SK-N-MC (cell line): ENCODE measurements at regions not wholly inside any gene's neighbourhood (a gene's known extent, or its start where the extent isn't known, plus 50 kb on each side); places are given as distances from the start of the nearest gene placed in this dataset.

ENCODE experiments used
- DNase-seq: peaks from one replicate; pipeline ENCODE4 v3.0.0-alpha.2; 2011; ENCODE audit warnings: low read depth, low spot score
- H3K27ac ChIP-seq: fragments of 200-600 bp; sonication (generic); 2 replicates; pipeline ENCODE4 v1.5.1; 2016; ENCODE audit warnings: mixed run types
- H3K36me3 ChIP-seq: fragments of 200-600 bp; sonication (generic); 2 replicates; pipeline ENCODE4 v1.6.1; 2017; ENCODE audit warnings: antibody characterized with exemption, low read length, mixed read lengths; ENCODE audit not compliant: insufficient read depth
- H3K4me3 ChIP-seq: fragments of 200-600 bp; sonication (generic); 2 replicates; pipeline ENCODE4 v1.5.1; 2016
- H3K9ac ChIP-seq: fragments of 200-600 bp; sonication (generic); 2 replicates; pipeline ENCODE4 v1.8.0; 2017; ENCODE audit warnings: mixed run types, mixed read lengths; ENCODE audit not compliant: insufficient read length
- H3K9me3 ChIP-seq: fragments of 200-600 bp; sonication (generic); 2 replicates; pipeline ENCODE4 v1.6.1; 2017; ENCODE audit warnings: low read depth, mild to moderate bottlenecking, antibody characterized with exemption, low read length, moderate library complexity, mixed read lengths
- EZH2 ChIP-seq: fragments of 200-600 bp; sonication (generic); IDR thresholded peaks from one replicate; pipeline ENCODE4 v1.6.1; 2017; ENCODE audit warnings: antibody characterized with exemption
- FOXP2 ChIP-seq: optimal IDR thresholded peaks from 2 replicates; pipeline ENCODE3; 2011; ENCODE audit warnings: mild to moderate bottlenecking, moderate library complexity; ENCODE audit not compliant: insufficient read depth; ENCODE audit errors: extremely low read length, control extremely low read depth
- POLR2AphosphoS5 ChIP-seq: IDR thresholded peaks from 2 replicates; pipeline ENCODE4 v1.6.1; 2012; ENCODE audit warnings: mild to moderate bottlenecking, low read depth, low read length, borderline replicate concordance

DNA sequence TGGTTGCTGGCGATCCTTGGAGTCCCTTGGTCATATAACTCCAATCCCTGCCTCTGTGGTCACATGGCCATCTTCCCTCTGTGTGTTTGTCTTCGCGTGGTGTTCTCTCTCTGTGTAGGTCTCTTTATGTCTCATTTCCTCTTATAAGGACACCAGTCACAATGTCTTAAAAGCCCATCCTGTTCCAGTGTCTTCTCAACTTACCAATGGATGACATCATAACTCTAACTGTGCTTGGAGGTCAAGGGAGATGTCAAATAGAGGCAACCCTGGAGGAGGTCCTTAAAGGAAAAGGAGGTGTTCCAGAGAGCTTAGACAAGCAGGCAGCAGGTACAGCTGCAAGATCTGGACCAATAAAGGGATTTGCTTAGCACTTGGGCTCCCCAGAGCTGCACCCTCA lies 143.0 kb downstream of the BUB3 start:
- H3K9ac ChIP-seq, result no peak overlapping the region
- no peaks in the 10 kb centered on the region for H3K36me3 ChIP-seq
- TF ChIP-seq POLR2AphosphoS5, result no peak
- no peak for TF ChIP-seq EZH2
- no peak for TF ChIP-seq FOXP2
- H3K27ac ChIP-seq, result no peak overlapping the region
- H3K4me3 ChIP-seq, result no peak overlapping the region
- DNase-seq, result no peak
- H3K9me3 ChIP-seq, result no peaks in the 10 kb centered on the region

DNA sequence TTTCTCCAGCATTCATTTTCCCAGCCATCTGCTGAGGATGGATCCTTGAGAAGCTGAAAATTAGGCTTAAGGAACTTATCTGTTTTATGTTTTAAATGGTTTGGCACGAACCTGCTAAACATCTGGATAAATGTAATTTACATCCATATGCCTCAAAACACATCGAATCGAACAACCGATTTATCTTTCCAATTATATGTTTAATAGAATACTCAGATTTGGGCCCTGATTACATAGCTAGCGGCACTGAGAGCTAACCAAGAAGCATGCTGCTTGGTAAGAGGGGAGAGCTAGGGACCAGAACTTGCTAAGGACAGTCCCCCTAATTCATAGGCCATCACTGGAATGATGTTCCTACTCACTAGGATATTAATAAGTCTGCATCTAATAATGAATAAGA lies 144.4 kb downstream of the BUB3 start:
- Histone ChIP-seq H3K9me3 (no peaks in the 10 kb centered on the region), H3K36me3 (no peaks in the 10 kb centered on the region), H3K4me3 (no peak overlapping the region), H3K9ac (no peak overlapping the region), H3K27ac (no peak overlapping the region)
- no peak for DNase-seq
- TF ChIP-seq POLR2AphosphoS5, result no peak
- no peak for TF ChIP-seq FOXP2
- TF ChIP-seq EZH2, result no peak

DNA sequence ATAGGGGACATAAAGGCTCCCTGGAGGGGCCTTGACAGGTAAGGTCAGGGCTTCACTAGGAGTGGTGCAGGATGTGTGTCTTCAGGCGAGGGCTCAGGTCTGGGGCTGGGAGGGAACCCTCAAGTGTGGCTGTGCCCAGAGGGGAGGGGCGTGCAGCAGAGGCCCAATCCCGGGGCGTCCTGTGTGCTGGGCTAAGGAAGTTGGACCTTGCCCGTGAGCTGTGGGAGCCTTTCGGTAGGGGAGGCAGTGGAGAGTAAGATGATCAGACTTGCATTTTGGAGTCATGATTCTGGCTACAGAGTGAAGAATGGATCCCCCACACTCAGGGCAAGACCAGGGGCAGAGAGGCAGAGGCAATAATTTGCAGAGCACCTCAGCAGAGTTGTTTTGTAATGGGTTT lies 145.4 kb downstream of the BUB3 start:
- Histone ChIP-seq H3K9ac (no peak overlapping the region), H3K9me3 (no peaks in the 10 kb centered on the region), H3K36me3 (no peaks in the 10 kb centered on the region), H3K4me3 (no peak overlapping the region), H3K27ac (no peak overlapping the region)
- DNase-seq, result no peak
- TF ChIP-seq POLR2AphosphoS5, result no peak
- no peak for TF ChIP-seq EZH2
- TF ChIP-seq FOXP2, result no peak

DNA sequence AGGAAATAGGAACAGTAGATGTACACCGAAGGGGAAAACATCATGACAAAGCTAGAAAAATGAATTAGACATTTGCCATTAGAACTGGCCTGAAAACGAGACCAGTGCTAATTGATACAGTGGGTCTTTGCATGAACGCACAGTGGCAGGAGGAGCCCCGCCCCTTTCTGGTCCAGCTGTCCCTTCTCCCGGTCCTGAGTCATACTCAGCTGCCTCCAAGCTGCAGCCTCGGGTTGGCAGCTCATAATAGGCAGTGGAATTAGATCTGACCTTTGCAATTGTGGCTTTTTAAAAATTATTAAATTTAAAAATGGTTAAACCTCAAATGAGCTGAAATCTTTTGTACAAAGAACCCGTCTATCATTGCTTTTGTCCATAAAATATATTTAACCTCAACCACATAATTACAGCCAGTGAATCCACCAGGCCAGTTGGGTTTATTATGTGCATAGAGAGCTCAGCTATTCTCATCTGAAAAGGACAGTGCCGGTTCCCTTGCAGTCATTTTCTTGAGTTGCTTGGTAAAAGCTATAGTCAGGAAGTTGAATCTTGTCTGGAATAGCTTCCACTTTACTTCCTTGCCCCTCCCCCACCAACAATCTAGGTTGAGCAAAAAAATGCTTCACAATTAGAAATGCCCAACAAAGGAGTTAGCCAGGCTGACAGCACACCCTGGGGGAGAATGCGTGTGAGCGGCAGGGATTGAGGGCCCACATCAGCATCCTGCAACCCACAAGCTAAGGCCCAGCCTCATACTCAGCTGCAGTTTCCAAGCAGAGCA lies 147.1 kb downstream of the BUB3 start:
- Histone ChIP-seq H3K4me3 (no peak overlapping the region), H3K9ac (no peak overlapping the region), H3K9me3 (no peaks in the 10 kb centered on the region), H3K36me3 (no peaks in the 10 kb centered on the region), H3K27ac (no peak overlapping the region)
- no peak for DNase-seq
- no peak for TF ChIP-seq FOXP2
- no peak for TF ChIP-seq EZH2
- TF ChIP-seq POLR2AphosphoS5, result no peak

DNA sequence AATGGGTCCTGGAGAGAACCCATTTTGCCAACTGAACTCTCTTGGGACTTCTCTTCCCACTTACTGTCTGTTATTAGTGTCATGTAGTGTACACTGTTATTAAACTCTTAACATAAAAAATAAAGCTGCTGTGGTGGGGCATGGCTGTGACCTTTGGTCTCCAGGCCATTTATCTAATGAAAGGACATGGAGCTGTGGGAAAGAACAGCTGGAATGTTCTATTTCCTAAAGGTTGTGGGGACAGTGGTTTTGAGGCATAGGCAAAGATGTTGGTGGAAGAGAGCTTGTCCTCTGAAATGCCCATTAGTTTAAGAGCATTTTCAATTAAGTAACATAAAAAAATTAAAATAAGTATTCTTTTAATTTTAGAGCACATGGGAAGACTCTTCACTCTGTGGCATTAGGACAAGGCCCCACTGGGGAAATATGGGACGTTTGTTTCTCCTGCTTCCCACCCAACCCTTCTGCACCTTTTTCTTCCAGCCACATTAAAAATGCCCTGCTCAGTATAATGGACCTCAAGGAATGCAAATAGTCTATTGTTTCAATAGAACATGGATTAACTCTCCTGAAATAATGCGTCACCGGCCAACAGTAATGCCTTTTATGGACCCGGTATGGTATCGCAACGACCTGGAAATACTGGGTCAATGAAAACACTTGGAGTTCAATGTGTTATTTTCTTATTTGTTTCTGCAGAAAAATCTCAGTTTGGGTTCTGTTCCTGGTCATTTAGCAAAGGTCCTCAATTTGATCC lies 149.6 kb downstream of the BUB3 start:
- Histone ChIP-seq H3K36me3 (no peaks in the 10 kb centered on the region), H3K9ac (no peak overlapping the region), H3K9me3 (no peaks in the 10 kb centered on the region), H3K4me3 (no peak overlapping the region), H3K27ac (no peak overlapping the region)
- TF ChIP-seq POLR2AphosphoS5, result no peak
- TF ChIP-seq FOXP2, result no peak
- no peak for TF ChIP-seq EZH2
- no peak for DNase-seq

DNA sequence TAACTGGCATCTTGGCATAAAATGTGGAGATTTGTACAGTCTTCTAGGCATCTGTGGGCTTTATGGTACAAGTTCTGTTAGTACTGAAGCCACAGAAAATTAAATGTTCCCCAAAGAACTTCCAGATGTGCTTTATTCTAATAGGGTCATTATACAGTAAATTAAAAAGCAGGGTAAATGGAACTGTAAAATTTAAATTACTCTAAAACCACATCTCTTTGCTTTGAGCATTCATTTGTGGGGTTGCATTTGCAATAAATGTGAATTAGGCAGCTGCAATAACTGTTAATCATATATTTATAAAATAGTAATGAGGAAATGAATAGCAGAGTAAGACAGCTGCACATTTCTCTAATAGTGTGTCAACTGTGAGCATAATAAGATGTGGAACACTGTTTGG lies 151.5 kb downstream of the BUB3 start:
- Histone ChIP-seq H3K36me3 (no peaks in the 10 kb centered on the region), H3K4me3 (no peak overlapping the region), H3K27ac (no peak overlapping the region), H3K9ac (no peak overlapping the region), H3K9me3 (no peaks in the 10 kb centered on the region)
- TF ChIP-seq POLR2AphosphoS5 (no peak), FOXP2 (no peak), EZH2 (no peak)
- peak; percentile 1 for DNase-seq

DNA sequence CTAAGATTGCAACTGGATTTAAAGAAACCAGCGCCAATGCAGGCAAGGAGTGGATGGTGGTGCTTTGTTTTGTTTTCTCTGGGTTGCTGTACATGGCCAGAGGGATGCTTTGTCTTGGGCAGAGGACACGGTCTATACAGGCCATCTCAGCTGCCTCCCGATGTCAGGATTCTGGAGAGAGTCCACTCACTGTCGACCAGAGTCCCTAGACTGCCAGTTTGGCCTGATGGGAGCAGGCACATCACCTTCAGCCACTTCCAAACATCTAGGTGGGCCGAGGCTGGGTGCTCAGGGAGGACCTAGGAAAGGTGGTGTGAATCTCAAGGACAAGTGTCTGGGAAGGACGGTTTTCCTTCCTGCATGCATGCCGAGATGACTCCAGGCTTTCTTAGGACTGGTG lies 152.1 kb downstream of the BUB3 start:
- H3K27ac ChIP-seq, result no peak overlapping the region
- TF ChIP-seq POLR2AphosphoS5 (no peak), FOXP2 (no peak), EZH2 (no peak)
- no peak overlapping the region for H3K9ac ChIP-seq

DNA sequence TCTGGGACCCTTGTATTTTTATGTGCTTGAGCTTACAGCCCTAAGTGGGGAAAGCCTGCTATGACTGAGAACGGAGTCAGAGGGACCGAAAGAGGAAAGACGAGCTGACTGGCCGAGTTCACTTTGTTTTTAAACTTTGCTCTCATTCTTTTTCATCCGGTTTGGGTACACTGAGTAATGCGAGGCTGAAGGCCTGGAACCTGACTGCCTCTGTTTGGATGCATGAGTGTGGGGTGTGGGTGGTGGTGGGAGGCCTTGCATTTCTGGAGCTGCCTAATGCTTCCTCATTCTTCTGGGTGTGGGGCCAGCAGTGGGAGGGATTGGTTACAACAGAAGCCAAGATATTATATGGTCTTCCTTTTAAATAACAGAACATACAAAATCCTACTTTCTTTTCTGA lies 155.5 kb downstream of the BUB3 start:
- no peak for TF ChIP-seq POLR2AphosphoS5
- no peak for TF ChIP-seq EZH2
- TF ChIP-seq FOXP2, result no peak
- Histone ChIP-seq H3K27ac (no peak overlapping the region), H3K9ac (no peak overlapping the region), H3K9me3 (no peaks in the 10 kb centered on the region), H3K4me3 (no peak overlapping the region), H3K36me3 (no peaks in the 10 kb centered on the region)
- no peak for DNase-seq

More for the DNA sequence above, 152.1 kb downstream of the BUB3 start:
- Histone ChIP-seq H3K36me3 (no peaks in the 10 kb centered on the region), H3K9me3 (no peaks in the 10 kb centered on the region), H3K4me3 (no peak overlapping the region)
- DNase-seq, result no peak

DNA sequence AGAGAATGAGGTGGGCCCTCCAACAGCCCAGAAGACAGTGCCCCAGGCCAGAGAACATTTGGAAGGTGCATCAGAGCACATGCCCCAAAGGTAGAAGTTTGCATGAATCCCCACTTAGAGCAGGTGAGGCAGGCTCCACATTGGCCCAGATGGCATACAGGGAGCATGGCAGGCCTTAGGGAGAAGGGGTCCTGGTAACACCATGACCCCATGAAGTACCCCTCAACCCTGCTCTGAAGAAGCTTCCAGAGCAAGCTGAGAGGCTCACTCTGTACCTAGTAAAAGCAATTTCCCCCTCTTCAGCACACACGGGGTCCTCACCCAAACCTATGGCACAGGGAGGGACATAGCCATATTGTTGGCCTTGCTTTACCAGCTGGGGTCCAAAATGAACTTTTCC lies 162.6 kb downstream of the BUB3 start:
- Histone ChIP-seq H3K4me3 (no peak overlapping the region), H3K9ac (no peak overlapping the region), H3K36me3 (no peaks in the 10 kb centered on the region), H3K9me3 (no peaks in the 10 kb centered on the region), H3K27ac (no peak overlapping the region)
- TF ChIP-seq FOXP2 (no peak), POLR2AphosphoS5 (no peak), EZH2 (no peak)
- no peak for DNase-seq
